Hepatocyte (in vitro differentiated cells): ENCODE measurements at regions not wholly inside any gene's neighbourhood (a gene's known extent, or its start where the extent isn't known, plus 50 kb on each side); places are given as distances from the start of the nearest gene placed in this dataset.

Experiments
- DNase-seq: peaks from one replicate; pipeline ENCODE4 v3.0.0-alpha.2; 2016; ENCODE audit warnings: low spot score
- H2AFZ ChIP-seq: fragments of 200-600 bp; sonication (generic); 2 replicates; pipeline ENCODE4 v1.6.0; 2016; ENCODE audit warnings: antibody characterized with exemption, mild to moderate bottlenecking
- H3K27ac ChIP-seq: fragments of 200-600 bp; sonication (generic); 2 replicates; pipeline ENCODE4 v1.5.1; 2016; ENCODE audit warnings: mild to moderate bottlenecking
- H3K27me3 ChIP-seq: fragments of 200-600 bp; sonication (generic); 2 replicates; pipeline ENCODE4 v1.6.1; 2016
- H3K36me3 ChIP-seq: fragments of 200-600 bp; sonication (generic); replicated peaks from 2 replicates; pipeline ENCODE4 v1.5.1; 2016; ENCODE audit warnings: low read depth; ENCODE audit not compliant: insufficient read depth
- H3K4me1 ChIP-seq: fragments of 200-600 bp; sonication (generic); 2 replicates; pipeline ENCODE4 v1.5.1; 2016; ENCODE audit warnings: mild to moderate bottlenecking, moderate library complexity; ENCODE audit not compliant: insufficient read depth
- H3K4me2 ChIP-seq: fragments of 200-600 bp; sonication (generic); 2 replicates; pipeline ENCODE4 v1.6.0; 2016
- H3K4me3 ChIP-seq: fragments of 200-600 bp; sonication (generic); 2 replicates; pipeline ENCODE4 v1.5.1; 2016; ENCODE audit warnings: mild to moderate bottlenecking
- H3K79me2 ChIP-seq: fragments of 200-600 bp; sonication (generic); 2 replicates; pipeline ENCODE4 v1.6.0; 2017; ENCODE audit warnings: mild to moderate bottlenecking
- H3K9me2 ChIP-seq: fragments of 200-600 bp; sonication (generic); replicated peaks from 2 replicates; pipeline ENCODE4 v1.6.0; 2017; ENCODE audit warnings: mild to moderate bottlenecking; ENCODE audit not compliant: insufficient read depth
- H3K9me3 ChIP-seq: fragments of 200-600 bp; sonication (generic); 2 replicates; pipeline ENCODE4 v1.5.1; 2016; ENCODE audit warnings: low read depth, mild to moderate bottlenecking
- H4K20me1 ChIP-seq: fragments of 200-600 bp; sonication (generic); 2 replicates; pipeline ENCODE4 v1.6.0; 2016; ENCODE audit warnings: mild to moderate bottlenecking; ENCODE audit not compliant: insufficient read depth, poor library complexity, severe bottlenecking
- CTCF ChIP-seq: fragments of 200-600 bp; sonication (generic); IDR thresholded peaks from 2 replicates; pipeline ENCODE4 v1.5.1; 2016; ENCODE audit warnings: antibody characterized with exemption, mild to moderate bottlenecking; ENCODE audit not compliant: poor library complexity
- EZH2 ChIP-seq: fragments of 200-600 bp; sonication (generic); IDR thresholded peaks from 2 replicates; pipeline ENCODE4 v1.6.1; 2016; ENCODE audit warnings: antibody characterized with exemption, mild to moderate bottlenecking, borderline replicate concordance
- EZH2phosphoT487 ChIP-seq: fragments of 200-600 bp; sonication (generic); IDR thresholded peaks from one replicate; pipeline ENCODE4 v1.6.1; 2018; ENCODE audit warnings: antibody characterized with exemption, mild to moderate bottlenecking, low read depth, moderate library complexity; ENCODE audit not compliant: unreplicated experiment, severe bottlenecking
- WGBS: methylation state at CpG from one replicate; pipeline ENCODE4 v1.1.6; 2016; ENCODE audit warnings: low lambda C conversion rate; ENCODE audit errors: missing lambda C conversion rate; 5-methylcytosine and 5-hydroxymethylcytosine counted together

GRCh38 chr6:98589536-98589935 is 244.8 kb upstream of the POU3F2 start:
- H3K9me3 ChIP-seq, result no peaks in the 10 kb centered on the region
- TF ChIP-seq CTCF (no peak), EZH2phosphoT487 (no peak), EZH2 (no peak)
- no peaks in the 10 kb centered on the region for H3K36me3 ChIP-seq
- no peak for DNase-seq
- no peaks in the 10 kb centered on the region for H4K20me1 ChIP-seq
- no peaks in the 10 kb centered on the region for H3K27me3 ChIP-seq
- H3K27ac ChIP-seq, result no peak overlapping the region
- no peak overlapping the region for H3K4me3 ChIP-seq
- no peaks in the 10 kb centered on the region for H3K4me1 ChIP-seq
- no peaks in the 10 kb centered on the region for H3K9me2 ChIP-seq
- H3K4me2 ChIP-seq, result no peak overlapping the region
- WGBS, result 87% methylated on average over 5 of the region's 5 CpGs
- H2AFZ ChIP-seq, result no peak overlapping the region
- H3K79me2 ChIP-seq, result no peaks in the 10 kb centered on the region

- no peak for DNase-seq
- H3K79me2 ChIP-seq, result no peaks in the 10 kb centered on the region
- no peaks in the 10 kb centered on the region for H3K9me2 ChIP-seq
- 48% methylated on average over 3 of the region's 3 CpGs for WGBS
- H3K4me1 ChIP-seq, result no peaks in the 10 kb centered on the region
- H3K36me3 ChIP-seq, result no peaks in the 10 kb centered on the region
- no peaks in the 10 kb centered on the region for H3K9me3 ChIP-seq
- no peak overlapping the region for H3K27ac ChIP-seq
- no peak overlapping the region for H3K4me2 ChIP-seq
- TF ChIP-seq CTCF (no peak), EZH2phosphoT487 (no peak)
- no peaks in the 10 kb centered on the region for H4K20me1 ChIP-seq
- H3K27me3 ChIP-seq, result no peaks in the 10 kb centered on the region
- H3K4me3 ChIP-seq, result no peak overlapping the region
- H2AFZ ChIP-seq, result no peak overlapping the region
Observed at GRCh38 chr6:98590136-98590681, 244.2 kb upstream of the POU3F2 start.

GRCh38 chr6:98590997-98591396 is 243.4 kb upstream of the POU3F2 start:
- H3K4me1 ChIP-seq, result no peaks in the 10 kb centered on the region
- H3K9me2 ChIP-seq, result no peaks in the 10 kb centered on the region
- TF ChIP-seq EZH2 (no peak), EZH2phosphoT487 (no peak), CTCF (no peak)
- WGBS, result 40% methylated on average over 2 of the region's 2 CpGs
- H3K36me3 ChIP-seq, result no peaks in the 10 kb centered on the region
- no peak overlapping the region for H3K27ac ChIP-seq
- DNase-seq, result no peak
- H3K27me3 ChIP-seq, result no peaks in the 10 kb centered on the region
- H3K9me3 ChIP-seq, result no peaks in the 10 kb centered on the region
- H3K79me2 ChIP-seq, result no peaks in the 10 kb centered on the region
- H2AFZ ChIP-seq, result no peak overlapping the region
- H4K20me1 ChIP-seq, result no peaks in the 10 kb centered on the region
- no peak overlapping the region for H3K4me2 ChIP-seq
- no peak overlapping the region for H3K4me3 ChIP-seq

GRCh38 chr6:98593676-98594075 is 240.7 kb upstream of the POU3F2 start:
- WGBS, result 93% methylated on average over 2 of the region's 2 CpGs
- Histone ChIP-seq H3K79me2 (no peaks in the 10 kb centered on the region), H3K27ac (no peak overlapping the region), H3K9me3 (no peaks in the 10 kb centered on the region), H3K4me3 (no peak overlapping the region), H3K4me1 (no peaks in the 10 kb centered on the region), H3K9me2 (no peaks in the 10 kb centered on the region), H3K4me2 (no peak overlapping the region), H2AFZ (no peak overlapping the region), H3K27me3 (no peaks in the 10 kb centered on the region), H3K36me3 (no peaks in the 10 kb centered on the region), H4K20me1 (no peaks in the 10 kb centered on the region)
- no peak for DNase-seq
- TF ChIP-seq CTCF (no peak), EZH2phosphoT487 (no peak), EZH2 (no peak)
